SK-N-MC (cell line): ENCODE measurements at regions not wholly inside any gene's neighbourhood (a gene's known extent, or its start where the extent isn't known, plus 50 kb on each side); places are given as distances from the start of the nearest gene placed in this dataset.

Source experiments
- DNase-seq: peaks from one replicate; pipeline ENCODE4 v3.0.0-alpha.2; 2011; ENCODE audit warnings: low read depth, low spot score
- H3K27ac ChIP-seq: fragments of 200-600 bp; sonication (generic); 2 replicates; pipeline ENCODE4 v1.5.1; 2016; ENCODE audit warnings: mixed run types
- H3K36me3 ChIP-seq: fragments of 200-600 bp; sonication (generic); 2 replicates; pipeline ENCODE4 v1.6.1; 2017; ENCODE audit warnings: antibody characterized with exemption, low read length, mixed read lengths; ENCODE audit not compliant: insufficient read depth
- H3K4me3 ChIP-seq: fragments of 200-600 bp; sonication (generic); 2 replicates; pipeline ENCODE4 v1.5.1; 2016
- H3K9ac ChIP-seq: fragments of 200-600 bp; sonication (generic); 2 replicates; pipeline ENCODE4 v1.8.0; 2017; ENCODE audit warnings: mixed run types, mixed read lengths; ENCODE audit not compliant: insufficient read length
- H3K9me3 ChIP-seq: fragments of 200-600 bp; sonication (generic); 2 replicates; pipeline ENCODE4 v1.6.1; 2017; ENCODE audit warnings: low read depth, mild to moderate bottlenecking, antibody characterized with exemption, low read length, moderate library complexity, mixed read lengths
- EZH2 ChIP-seq: fragments of 200-600 bp; sonication (generic); IDR thresholded peaks from one replicate; pipeline ENCODE4 v1.6.1; 2017; ENCODE audit warnings: antibody characterized with exemption
- FOXP2 ChIP-seq: optimal IDR thresholded peaks from 2 replicates; pipeline ENCODE3; 2011; ENCODE audit warnings: mild to moderate bottlenecking, moderate library complexity; ENCODE audit not compliant: insufficient read depth; ENCODE audit errors: extremely low read length, control extremely low read depth
- POLR2AphosphoS5 ChIP-seq: IDR thresholded peaks from 2 replicates; pipeline ENCODE4 v1.6.1; 2012; ENCODE audit warnings: mild to moderate bottlenecking, low read depth, low read length, borderline replicate concordance

- Histone ChIP-seq H3K9ac (no peak overlapping the region), H3K36me3 (no peaks in the 10 kb centered on the region), H3K4me3 (no peak overlapping the region), H3K27ac (no peak overlapping the region), H3K9me3 (no peaks in the 10 kb centered on the region)
- no peak for DNase-seq
- no peak for TF ChIP-seq FOXP2
- no peak for TF ChIP-seq EZH2
- no peak for TF ChIP-seq POLR2AphosphoS5
Observed at GRCh38 chr18:41504316-41504715, 450.7 kb upstream of the PIK3C3 start.

- H3K9me3 ChIP-seq, result no peaks in the 10 kb centered on the region
- DNase-seq, result no peak
Observed at GRCh38 chr18:41501848-41502247, 453.2 kb upstream of the PIK3C3 start.

GRCh38 chr18:41499345-41499744 is 455.7 kb upstream of the PIK3C3 start:
- Histone ChIP-seq H3K27ac (no peak overlapping the region), H3K9ac (no peak overlapping the region), H3K9me3 (no peaks in the 10 kb centered on the region), H3K36me3 (no peaks in the 10 kb centered on the region), H3K4me3 (no peak overlapping the region)
- TF ChIP-seq EZH2 (no peak), POLR2AphosphoS5 (no peak), FOXP2 (no peak)
- no peak for DNase-seq

More at GRCh38 chr18:41501848-41502247, 453.2 kb upstream of the PIK3C3 start:
- Histone ChIP-seq H3K36me3 (no peaks in the 10 kb centered on the region), H3K4me3 (no peak overlapping the region), H3K27ac (no peak overlapping the region), H3K9ac (no peak overlapping the region)
- TF ChIP-seq EZH2, result no peak

- TF ChIP-seq FOXP2 (no peak), POLR2AphosphoS5 (no peak), EZH2 (no peak)
- H3K9me3 ChIP-seq, result no peaks in the 10 kb centered on the region
- H3K4me3 ChIP-seq, result no peak overlapping the region
- no peaks in the 10 kb centered on the region for H3K36me3 ChIP-seq
- no peak for DNase-seq
- no peak overlapping the region for H3K27ac ChIP-seq
- no peak overlapping the region for H3K9ac ChIP-seq
Observed at GRCh38 chr18:41490861-41491260, 464.2 kb upstream of the PIK3C3 start.

- Histone ChIP-seq H3K27ac (no peak overlapping the region), H3K36me3 (no peaks in the 10 kb centered on the region), H3K9ac (no peak overlapping the region), H3K9me3 (no peaks in the 10 kb centered on the region), H3K4me3 (no peak overlapping the region)
- no peak for TF ChIP-seq FOXP2
- no peak for TF ChIP-seq POLR2AphosphoS5
- no peak for TF ChIP-seq EZH2
- no peak for DNase-seq
Observed at GRCh38 chr18:41486575-41486974, 468.5 kb upstream of the PIK3C3 start.

GRCh38 chr18:41484069-41484468 is 471.0 kb upstream of the PIK3C3 start:
- no peak for DNase-seq
- Histone ChIP-seq H3K9ac (no peak overlapping the region), H3K27ac (no peak overlapping the region), H3K36me3 (no peaks in the 10 kb centered on the region), H3K9me3 (no peaks in the 10 kb centered on the region), H3K4me3 (no peak overlapping the region)
- no peak for TF ChIP-seq FOXP2
- TF ChIP-seq EZH2, result no peak
- no peak for TF ChIP-seq POLR2AphosphoS5

GRCh38 chr18:41482501-41482900 is 472.5 kb upstream of the PIK3C3 start:
- TF ChIP-seq FOXP2 (no peak), EZH2 (no peak), POLR2AphosphoS5 (no peak)
- Histone ChIP-seq H3K9ac (no peak overlapping the region), H3K27ac (no peak overlapping the region), H3K4me3 (no peak overlapping the region), H3K36me3 (no peaks in the 10 kb centered on the region), H3K9me3 (no peaks in the 10 kb centered on the region)
- DNase-seq, result no peak

GRCh38 chr18:41466436-41467160 is 488.4 kb upstream of the PIK3C3 start:
- no peak for DNase-seq
- no peak for TF ChIP-seq FOXP2
- no peak for TF ChIP-seq POLR2AphosphoS5
- no peak for TF ChIP-seq EZH2
- H3K27ac ChIP-seq, result no peak overlapping the region
- no peaks in the 10 kb centered on the region for H3K9me3 ChIP-seq
- no peak overlapping the region for H3K9ac ChIP-seq
- no peaks in the 10 kb centered on the region for H3K36me3 ChIP-seq
- H3K4me3 ChIP-seq, result no peak overlapping the region

GRCh38 chr18:41465386-41465785 is 489.6 kb upstream of the PIK3C3 start:
- DNase-seq, result no peak
- Histone ChIP-seq H3K4me3 (no peak overlapping the region), H3K9me3 (no peaks in the 10 kb centered on the region), H3K9ac (no peak overlapping the region), H3K27ac (no peak overlapping the region), H3K36me3 (no peaks in the 10 kb centered on the region)
- TF ChIP-seq EZH2, result no peak
- no peak for TF ChIP-seq POLR2AphosphoS5
- TF ChIP-seq FOXP2, result no peak
